Activated naive CD8-positive, alpha-beta T cell treated with anti-CD3 and anti-CD28 coated beads, Interleukin-2, amount 50 U/mL, for 24 hours (primary cell): ENCODE measurements at regions not wholly inside any gene's neighbourhood (a gene's known extent, or its start where the extent isn't known, plus 50 kb on each side); places are given as distances from the start of the nearest gene placed in this dataset.

ENCODE experiments used
- ATAC-seq: fragments of 150-1000 bp; cut with Tn5 transposase; one replicate; pipeline ENCODE4 v1.10.0; 2021
- DNase-seq: peaks from one replicate; pipeline ENCODE4 v3.0.0; 2021
- H3K27ac Mint-ChIP-seq: one replicate; pipeline ENCODE4 v1.8.0; 2021; ENCODE audit warnings: mild to moderate bottlenecking, mixed read lengths
- H3K27me3 Mint-ChIP-seq: one replicate; pipeline ENCODE4 v1.8.0; 2021; ENCODE audit warnings: mixed read lengths
- H3K36me3 Mint-ChIP-seq: one replicate; pipeline ENCODE4 v1.8.0; 2021; ENCODE audit warnings: low read depth, mixed read lengths
- H3K4me1 Mint-ChIP-seq: one replicate; pipeline ENCODE4 v1.8.0; 2021; ENCODE audit warnings: mixed read lengths
- H3K4me3 Mint-ChIP-seq: one replicate; pipeline ENCODE4 v1.8.0; 2021; ENCODE audit warnings: mild to moderate bottlenecking, moderate library complexity, mixed read lengths
- H3K9me3 Mint-ChIP-seq: one replicate; pipeline ENCODE4 v1.8.0; 2021; ENCODE audit warnings: mixed read lengths

GRCh38 chrX:9339603-9340491 is 125.0 kb upstream of the TBL1X start:
- peaks cover 36% of the 10 kb centered on the region for H3K4me1 Mint-ChIP-seq
- no peak overlapping the region for H3K27ac Mint-ChIP-seq
- peaks cover 2% of the 10 kb centered on the region for H3K27me3 Mint-ChIP-seq
- DNase-seq = no peak
- no peak overlapping the region for H3K4me3 Mint-ChIP-seq
- no peak for ATAC-seq
- no peaks in the 10 kb centered on the region for H3K36me3 Mint-ChIP-seq
- H3K9me3 Mint-ChIP-seq = no peaks in the 10 kb centered on the region

- Mint-ChIP-seq H3K9me3 (no peaks in the 10 kb centered on the region), H3K4me1 (peaks cover 36% of the 10 kb centered on the region), H3K27me3 (peaks cover 2% of the 10 kb centered on the region), H3K4me3 (peak overlapping the region; percentile 71), H3K27ac (peak overlapping the region; percentile 84), H3K36me3 (no peaks in the 10 kb centered on the region)
- peak; percentile 54 for ATAC-seq
- DNase-seq = no peak
These were observed 124.1 kb upstream of the TBL1X start for GRCh38 chrX:9340598-9341290.

GRCh38 chrX:9341291-9342201 is 123.3 kb upstream of the TBL1X start:
- Mint-ChIP-seq H3K4me3 (peak overlapping the region; percentile 71), H3K4me1 (peaks cover 35% of the 10 kb centered on the region), H3K27me3 (peaks cover 2% of the 10 kb centered on the region), H3K36me3 (no peaks in the 10 kb centered on the region), H3K9me3 (no peaks in the 10 kb centered on the region), H3K27ac (peak overlapping the region; percentile 84)
- DNase-seq (peak; percentile 65), ATAC-seq (peak; percentile 91)

- Mint-ChIP-seq H3K4me3 (peak overlapping the region; percentile 26), H3K27me3 (peaks cover 2% of the 10 kb centered on the region), H3K27ac (no peak overlapping the region), H3K9me3 (no peaks in the 10 kb centered on the region), H3K36me3 (no peaks in the 10 kb centered on the region), H3K4me1 (peaks cover 33% of the 10 kb centered on the region)
- ATAC-seq = peak; percentile 39
- peak; percentile 57 for DNase-seq
These were observed 122.3 kb upstream of the TBL1X start for GRCh38 chrX:9342561-9343051.

- no peaks in the 10 kb centered on the region for H3K27me3 Mint-ChIP-seq
- no peak overlapping the region for H3K4me3 Mint-ChIP-seq
- no peak for ATAC-seq
- DNase-seq = no peak
- no peaks in the 10 kb centered on the region for H3K36me3 Mint-ChIP-seq
- peaks cover 28% of the 10 kb centered on the region for H3K4me1 Mint-ChIP-seq
- no peak overlapping the region for H3K27ac Mint-ChIP-seq
- no peaks in the 10 kb centered on the region for H3K9me3 Mint-ChIP-seq
These were observed 120.9 kb upstream of the TBL1X start for GRCh38 chrX:9343971-9344370.

- Mint-ChIP-seq H3K4me3 (no peak overlapping the region), H3K9me3 (no peaks in the 10 kb centered on the region), H3K27ac (no peak overlapping the region), H3K36me3 (no peaks in the 10 kb centered on the region), H3K4me1 (peaks cover 13% of the 10 kb centered on the region), H3K27me3 (no peaks in the 10 kb centered on the region)
- DNase-seq = no peak
- no peak for ATAC-seq
These were observed 118.9 kb upstream of the TBL1X start for GRCh38 chrX:9345957-9346356.

GRCh38 chrX:9349572-9350494 is 115.0 kb upstream of the TBL1X start:
- Mint-ChIP-seq H3K36me3 (no peaks in the 10 kb centered on the region), H3K27ac (no peak overlapping the region), H3K27me3 (peaks cover 2% of the 10 kb centered on the region), H3K4me3 (no peak overlapping the region), H3K4me1 (peaks cover 25% of the 10 kb centered on the region), H3K9me3 (no peaks in the 10 kb centered on the region)
- no peak for DNase-seq
- ATAC-seq = no peak

- Mint-ChIP-seq H3K27ac (peak overlapping the region; percentile 35), H3K4me3 (no peak overlapping the region)
These were observed 113.7 kb upstream of the TBL1X start for GRCh38 chrX:9351126-9351525.

GRCh38 chrX:9352243-9352642 is 112.6 kb upstream of the TBL1X start:
- no peaks in the 10 kb centered on the region for H3K36me3 Mint-ChIP-seq
- peak overlapping the region; percentile 55 for H3K4me3 Mint-ChIP-seq
- ATAC-seq = no peak
- H3K27me3 Mint-ChIP-seq = peaks cover 2% of the 10 kb centered on the region
- peak overlapping the region; percentile 81 for H3K27ac Mint-ChIP-seq
- H3K9me3 Mint-ChIP-seq = peaks cover 6% of the 10 kb centered on the region
- no peak for DNase-seq
- H3K4me1 Mint-ChIP-seq = peaks cover 40% of the 10 kb centered on the region

More at GRCh38 chrX:9351126-9351525, 113.7 kb upstream of the TBL1X start:
- Mint-ChIP-seq H3K4me1 (peaks cover 35% of the 10 kb centered on the region), H3K36me3 (no peaks in the 10 kb centered on the region), H3K27me3 (peaks cover 2% of the 10 kb centered on the region), H3K9me3 (peaks cover 4% of the 10 kb centered on the region)
- no peak for DNase-seq
- no peak for ATAC-seq

GRCh38 chrX:9352694-9353411 is 112.0 kb upstream of the TBL1X start:
- peaks cover 40% of the 10 kb centered on the region for H3K4me1 Mint-ChIP-seq
- H3K4me3 Mint-ChIP-seq = peak overlapping the region; percentile 55
- ATAC-seq (peak; percentile 63), DNase-seq (peak; percentile 33)
- peak overlapping the region; percentile 81 for H3K27ac Mint-ChIP-seq
- no peaks in the 10 kb centered on the region for H3K36me3 Mint-ChIP-seq
- H3K27me3 Mint-ChIP-seq = peaks cover 2% of the 10 kb centered on the region
- H3K9me3 Mint-ChIP-seq = peaks cover 6% of the 10 kb centered on the region

GRCh38 chrX:9354918-9355317 is 109.9 kb upstream of the TBL1X start:
- Mint-ChIP-seq H3K4me3 (no peak overlapping the region), H3K27me3 (peaks cover 2% of the 10 kb centered on the region), H3K4me1 (peaks cover 40% of the 10 kb centered on the region), H3K36me3 (no peaks in the 10 kb centered on the region), H3K9me3 (peaks cover 6% of the 10 kb centered on the region), H3K27ac (no peak overlapping the region)
- no peak for ATAC-seq
- no peak for DNase-seq

- H3K27me3 Mint-ChIP-seq = peaks cover 2% of the 10 kb centered on the region
- no peaks in the 10 kb centered on the region for H3K36me3 Mint-ChIP-seq
- peaks cover 38% of the 10 kb centered on the region for H3K4me1 Mint-ChIP-seq
- peaks cover 6% of the 10 kb centered on the region for H3K9me3 Mint-ChIP-seq
- DNase-seq (no peak), ATAC-seq (no peak)
- H3K27ac Mint-ChIP-seq = no peak overlapping the region
- no peak overlapping the region for H3K4me3 Mint-ChIP-seq
These were observed 109.1 kb upstream of the TBL1X start for GRCh38 chrX:9355739-9356138.

GRCh38 chrX:9356846-9357245 is 108.0 kb upstream of the TBL1X start:
- DNase-seq = no peak
- H3K27me3 Mint-ChIP-seq = peaks cover 2% of the 10 kb centered on the region
- no peak overlapping the region for H3K4me3 Mint-ChIP-seq
- peaks cover 6% of the 10 kb centered on the region for H3K9me3 Mint-ChIP-seq
- H3K27ac Mint-ChIP-seq = no peak overlapping the region
- no peaks in the 10 kb centered on the region for H3K36me3 Mint-ChIP-seq
- no peak for ATAC-seq
- H3K4me1 Mint-ChIP-seq = peaks cover 29% of the 10 kb centered on the region
